Heart right ventricle (tissue), 16 donors: ENCODE measurements at regions not wholly inside any gene's neighbourhood (a gene's known extent, or its start where the extent isn't known, plus 50 kb on each side); places are given as distances from the start of the nearest gene placed in this dataset.
A peak's percentile ranks its signal among the peaks of the same experiment; 100 is the strongest.

Source experiments
- ATAC-seq, 8 donors: fragments of 200-7000 bp; cut with Tn5 transposase; one replicate each; pipeline ENCODE4 v1.9.1; 2020; ENCODE audit warnings: mild to moderate bottlenecking in 8 of 8, moderate library complexity in 8 of 8, moderate number of reproducible peaks in 1 of 8
- DNase-seq, 2 donors: peaks; one replicate each; pipeline ENCODE4 v3.0.0-alpha.2; 2020
- H3K27ac ChIP-seq, 10 donors: fragments of 200-600 bp; sonication (generic) in 2 of 10; one replicate each; pipeline versions ENCODE4 v1.5.0 to v1.8.0; 2020 to 2022; ENCODE audit warnings: mild to moderate bottlenecking in 3 of 10
- H3K27me3 ChIP-seq, 7 donors: fragments of 200-600 bp; one replicate each; pipeline ENCODE4 v1.8.0; 2021 to 2022; ENCODE audit warnings: mild to moderate bottlenecking in 2 of 7
- H3K36me3 ChIP-seq, 9 donors: fragments of 200-600 bp; sonication (generic) in 1 of 9; one replicate each; pipeline versions ENCODE4 v1.5.0 to v1.8.0; 2020 to 2022; ENCODE audit warnings: mild to moderate bottlenecking in 2 of 9
- H3K4me1 ChIP-seq, 9 donors: fragments of 200-600 bp; sonication (generic) in 1 of 9; one replicate each; pipeline versions ENCODE4 v1.5.0 to v1.8.0; 2020 to 2022; ENCODE audit warnings: mild to moderate bottlenecking in 4 of 9
- H3K4me3 ChIP-seq, 10 donors: fragments of 200-600 bp; sonication (generic) in 2 of 10; one replicate each; pipeline versions ENCODE4 v1.5.0 to v1.8.0; 2020 to 2022; ENCODE audit warnings: mild to moderate bottlenecking in 7 of 10, moderate library complexity in 2 of 10
- H3K9me3 ChIP-seq, 11 donors: fragments of 200-600 bp in 10 of 11; sonication (generic) in 2 of 11; one replicate each; pipeline versions ENCODE4 v1.5.0 to v1.8.0; 2013 to 2022; ENCODE audit warnings: mild to moderate bottlenecking in 2 of 11, control low read depth in 1 of 11, moderate library complexity in 1 of 11
- CTCF ChIP-seq, 9 donors: fragments of 200-600 bp; sonication (generic) in 2 of 9; IDR thresholded peaks; one replicate each; pipeline versions ENCODE4 v1.5.0 to v1.8.0; 2021 to 2022; ENCODE audit warnings: antibody characterized with exemption in 9 of 9, mild to moderate bottlenecking in 5 of 9, moderate library complexity in 1 of 9
- WGBS, 2 donors: extraction: QIAGEN DNeasy Blood & Tissue Kit; methylation state at CpG; one replicate each; pipeline ENCODE4 v1.1.7; 2013; ENCODE audit warnings: inconsistent platforms in 1 of 2; 5-methylcytosine and 5-hydroxymethylcytosine counted together
- intact Hi-C, 10 donors: fragments of 100-400 bp; cut with DNase I; formaldehyde crosslinking; loops; one replicate each; pipeline versions ENCODE4 v1.11.1 to v1.14.2; 2022
- donor health status: Arrhythmogenic right ventricular cardiomyopathy.
- donor health status: ischemic (EF 13 %, LVEDD 7.1; RV severe dilation, severe dysfunction).
- donor health status: healthy with polysubstance abuse.
- donor health status: DM: no; HTN: yes; CAD: no.
- donor health status: DM: no; HTN: no; CAD: no.
- donor health status: ischemic (EF 25% LVEDD 6.9; RV normal size, moderate dysfunction).
- donor health status: ischemic (EF 25% LVEDD 5.7; RV mildly dilated, moderate dysfunction).
- donor health status: healthy.
- donor health status: DM: yes; HTN: yes; CAD: no.
- donor health status: Ischemic cardiomyopathy.
- donor health status: ischemic (EF 35%, LVEDD 5.7; RV mildly dilated, moderate dysfunction).
- donor health status: nonischemic (EF 11% LVEDD 7.7; RV severe dilation, severe dysfunction).
- donor health status: DM: yes; HTN: yes; CAD: no.
- donor health status: PGD.
- donor health status: ischemic (EF 29% LVEDD 5.4; RV normal size, mild dysfunction).
- donor health status: nonischemic (EF 23%, LVEDD 6.1; RV moderate dilation, normal function).

- H3K36me3 ChIP-seq: no peaks in the 10 kb centered on the region
- 86 to 89% methylated on average over 5 of the region's 5 CpGs for WGBS, 2 donors
- TF ChIP-seq CTCF (IDR thresholded peaks at IDR 0.05): no peak
- no peaks in the 10 kb centered on the region for H3K27me3 ChIP-seq
- no peaks in the 10 kb centered on the region for H3K9me3 ChIP-seq
- intact Hi-C loops: loop anchor here in 1 of 10 donors (10.0 kb wide), 1 partner anchor 264 kb away; no protein-coding TSS in a partner anchor
- H3K27ac ChIP-seq: no peak overlapping the region
- no peak overlapping the region for H3K4me3 ChIP-seq
- peaks cover 0 to 21% (median 0%) of the 10 kb centered on the region in 9 donors for H3K4me1 ChIP-seq
- no peak for DNase-seq
- no peak for ATAC-seq
These were observed 109.1 kb upstream of the ELL2 start for GRCh38 chr5:96070622-96071225.

- DNase-seq (no peak), ATAC-seq (no peak)
- WGBS, 2 donors: 80 to 87% methylated on average over 6 of the region's 6 CpGs
- intact Hi-C loops: no loop called here
- no peak for TF ChIP-seq CTCF (IDR thresholded peaks at IDR 0.05)
- no peaks in the 10 kb centered on the region for H3K9me3 ChIP-seq
- H3K27me3 ChIP-seq: no peaks in the 10 kb centered on the region
- peak overlapping the region in 1 of 10 donors; percentile 38 for H3K27ac ChIP-seq
- peaks cover 0 to 22% (median 0%) of the 10 kb centered on the region in 9 donors for H3K4me1 ChIP-seq
- H3K4me3 ChIP-seq: no peak overlapping the region
- H3K36me3 ChIP-seq: no peaks in the 10 kb centered on the region
These were observed 106.4 kb upstream of the ELL2 start for GRCh38 chr5:96067894-96068614.

- no peak overlapping the region for H3K27ac ChIP-seq
- 93 to 94% methylated on average over 1 of the region's 1 CpG for WGBS, 2 donors
- no peak for ATAC-seq
These were observed 105.6 kb upstream of the ELL2 start for GRCh38 chr5:96067251-96067650.

GRCh38 chr5:96066386-96066719, 104.7 kb upstream of the ELL2 start:
- Histone ChIP-seq H3K4me1 (peaks cover 0 to 22% (median 0%) of the 10 kb centered on the region in 9 donors), H3K36me3 (no peaks in the 10 kb centered on the region), H3K27ac (no peak overlapping the region), H3K27me3 (no peaks in the 10 kb centered on the region), H3K9me3 (no peaks in the 10 kb centered on the region), H3K4me3 (no peak overlapping the region)
- ATAC-seq (no peak), DNase-seq (no peak)
- TF ChIP-seq CTCF (IDR thresholded peaks at IDR 0.05): no peak
- intact Hi-C loops: no loop called here
- 54 to 58% methylated on average over 1 of the region's 1 CpG for WGBS, 2 donors

More at GRCh38 chr5:96067251-96067650, 105.6 kb upstream of the ELL2 start:
- Histone ChIP-seq H3K36me3 (no peaks in the 10 kb centered on the region), H3K4me1 (peaks cover 0 to 22% (median 0%) of the 10 kb centered on the region in 9 donors), H3K4me3 (no peak overlapping the region), H3K9me3 (no peaks in the 10 kb centered on the region), H3K27me3 (no peaks in the 10 kb centered on the region)
- intact Hi-C loops: no loop called here
- no peak for TF ChIP-seq CTCF (IDR thresholded peaks at IDR 0.05)
- DNase-seq: no peak
